HG02798 (cell line): ENCODE measurements at regions not wholly inside any gene's neighbourhood (a gene's known extent, or its start where the extent isn't known, plus 50 kb on each side); places are given as distances from the start of the nearest gene placed in this dataset.

ENCODE experiments used
- ATAC-seq: cut with Tn5 transposase; IDR thresholded peaks from one replicate; pipeline ENCODE4 v1.9.1; 2021; ENCODE audit warnings: mild to moderate bottlenecking; ENCODE audit not compliant: unreplicated experiment, poor library complexity

DNA sequence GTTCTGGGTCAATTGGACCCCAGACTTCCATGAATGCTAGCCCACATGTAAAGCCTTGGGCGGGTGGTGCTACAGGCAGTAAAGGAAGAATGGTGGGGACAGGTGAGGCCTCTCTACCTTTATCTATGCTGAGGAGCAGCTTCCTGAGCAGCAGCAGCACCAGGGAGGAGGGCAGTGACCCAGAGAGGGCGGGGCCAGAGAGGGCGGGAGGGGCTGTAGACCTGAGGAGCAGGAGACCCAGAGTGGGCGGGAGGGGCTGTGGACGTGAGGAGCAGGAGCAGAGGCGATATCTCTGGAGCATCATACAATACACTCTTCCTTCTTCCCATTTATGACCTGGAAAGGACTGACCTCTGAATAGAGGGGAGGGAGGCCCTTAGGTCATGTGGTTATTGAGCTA is 165.9 kb downstream of the MTRR start:
- no peak for ATAC-seq

DNA sequence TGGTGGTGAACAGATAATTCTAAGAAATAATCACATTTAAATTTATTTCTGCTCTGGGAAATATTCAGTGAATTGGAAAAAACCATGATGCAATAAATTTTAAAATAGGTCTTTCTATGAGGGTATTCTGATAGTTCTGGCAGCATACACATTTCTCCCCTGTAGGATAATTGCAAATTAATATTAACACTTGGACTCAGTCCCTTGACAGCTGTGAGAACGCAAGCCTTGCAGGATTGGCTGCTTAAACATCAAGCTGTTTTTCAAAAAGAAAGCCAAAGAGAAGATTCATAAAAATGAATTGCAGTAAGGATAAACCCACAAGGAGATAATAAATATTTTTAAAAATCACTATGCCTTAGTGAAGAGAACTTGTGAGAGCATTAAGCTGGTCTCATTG is 180.0 kb downstream of the MTRR start:
- ATAC-seq = no peak

DNA sequence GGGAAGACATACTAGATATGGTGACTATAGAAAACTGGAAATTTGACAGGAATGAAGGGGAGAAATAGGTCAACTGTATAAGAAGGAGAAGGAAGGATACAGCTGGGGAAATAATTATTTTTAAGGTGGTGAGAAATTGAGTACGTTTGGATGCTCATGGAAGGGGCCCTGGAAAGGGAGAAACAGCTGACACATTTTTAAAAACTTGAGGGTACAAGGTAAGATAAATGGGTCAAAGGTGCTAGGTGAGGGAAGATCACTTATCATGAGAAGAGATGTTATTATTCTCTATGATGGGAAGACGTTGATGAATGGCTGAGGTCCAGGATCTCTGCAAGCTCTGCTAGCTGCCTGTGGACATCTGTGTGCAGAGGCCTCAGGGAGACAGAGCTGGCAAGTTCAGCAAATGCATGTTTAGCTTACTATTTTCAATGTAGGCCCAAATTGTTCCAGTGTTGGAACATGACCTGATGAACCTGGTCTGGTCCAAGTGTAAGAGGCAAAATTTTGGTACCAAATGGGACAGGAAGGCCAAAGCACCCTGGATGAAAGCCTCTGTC is 181.7 kb downstream of the MTRR start:
- ATAC-seq = no peak

DNA sequence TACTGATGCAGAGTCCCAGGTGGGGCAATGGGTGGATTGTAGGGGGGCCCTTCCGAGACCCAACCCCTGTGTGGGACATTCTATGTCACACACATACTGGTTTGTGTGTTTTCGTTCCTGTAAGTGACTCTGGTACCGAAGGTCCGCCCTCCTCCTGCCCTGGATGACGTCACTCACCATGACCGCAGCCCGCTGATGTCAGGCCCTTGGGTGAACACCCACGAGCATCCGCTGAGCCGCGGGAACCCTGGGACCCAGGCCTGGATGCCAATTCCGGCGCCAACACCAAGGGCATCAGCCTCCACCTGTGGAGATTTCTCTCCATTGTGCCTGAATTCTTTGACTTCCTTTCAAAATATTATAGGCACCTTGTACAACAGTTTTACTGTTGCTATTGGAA is 184.3 kb downstream of the MTRR start:
- ATAC-seq = no peak

DNA sequence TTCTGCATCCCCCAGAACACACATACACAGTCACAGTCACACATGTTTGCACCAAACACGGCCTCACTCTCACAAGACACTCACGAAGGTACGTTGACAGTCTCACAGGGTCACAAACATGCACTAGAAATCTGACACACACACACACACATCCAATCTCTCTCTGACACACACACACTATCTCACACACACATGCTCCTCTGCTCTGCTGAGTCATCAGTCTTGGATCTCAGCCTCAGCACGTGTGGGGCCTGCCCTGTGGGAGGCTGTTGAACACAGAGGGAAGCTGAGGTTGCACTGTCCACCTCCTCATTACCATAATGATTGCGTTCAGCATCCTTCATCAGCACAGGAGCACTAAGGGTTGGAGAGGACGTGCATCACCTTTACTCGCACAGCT is 188.8 kb downstream of the MTRR start:
- no peak for ATAC-seq

DNA sequence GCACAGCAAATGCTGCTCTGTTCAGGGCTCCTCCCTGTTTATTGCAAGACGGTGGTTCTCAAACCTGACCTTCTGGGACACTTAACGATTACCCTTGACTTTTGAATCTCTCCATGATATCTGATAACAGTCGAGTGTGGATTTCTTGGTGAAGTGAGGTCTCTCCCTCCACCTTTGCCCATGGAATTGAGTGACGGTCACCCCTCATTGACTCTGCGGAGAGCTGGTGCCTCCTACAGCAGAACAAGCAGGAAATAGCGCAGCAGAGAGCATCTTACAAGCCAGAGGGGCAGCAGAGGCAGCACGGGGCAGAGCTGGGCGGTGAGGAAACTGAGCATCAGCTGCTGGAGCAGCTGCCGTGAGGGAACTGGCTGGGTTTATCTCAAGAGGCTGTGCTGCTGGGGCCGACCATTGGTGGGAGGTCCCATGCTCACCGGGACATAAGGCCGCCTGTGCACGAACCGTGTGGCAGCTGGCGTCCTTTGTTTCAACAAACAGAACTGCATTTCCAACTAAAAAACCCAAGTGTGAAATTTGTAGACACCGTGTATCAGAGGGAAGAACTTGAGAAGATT is 189.8 kb downstream of the MTRR start:
- ATAC-seq = no peak

DNA sequence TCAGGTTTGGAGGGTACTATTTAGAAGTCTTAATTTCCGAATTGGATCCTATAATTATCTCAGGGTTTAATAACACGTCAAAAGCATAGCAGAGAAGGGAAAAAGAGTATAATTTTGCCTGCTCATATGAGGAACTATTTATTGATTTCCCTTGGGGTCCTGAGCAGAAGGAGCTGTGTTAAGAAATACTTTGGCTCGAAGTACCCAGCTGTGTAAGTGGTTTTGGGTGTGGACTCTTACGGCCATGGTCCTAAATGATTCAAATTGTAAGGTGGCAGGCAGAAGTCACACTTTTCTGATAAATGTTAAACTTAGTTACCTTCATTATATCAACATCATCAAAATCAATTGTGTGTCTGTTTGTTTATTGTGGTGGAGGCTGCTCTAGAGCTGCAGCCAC is 190.4 kb downstream of the MTRR start:
- ATAC-seq = no peak

DNA sequence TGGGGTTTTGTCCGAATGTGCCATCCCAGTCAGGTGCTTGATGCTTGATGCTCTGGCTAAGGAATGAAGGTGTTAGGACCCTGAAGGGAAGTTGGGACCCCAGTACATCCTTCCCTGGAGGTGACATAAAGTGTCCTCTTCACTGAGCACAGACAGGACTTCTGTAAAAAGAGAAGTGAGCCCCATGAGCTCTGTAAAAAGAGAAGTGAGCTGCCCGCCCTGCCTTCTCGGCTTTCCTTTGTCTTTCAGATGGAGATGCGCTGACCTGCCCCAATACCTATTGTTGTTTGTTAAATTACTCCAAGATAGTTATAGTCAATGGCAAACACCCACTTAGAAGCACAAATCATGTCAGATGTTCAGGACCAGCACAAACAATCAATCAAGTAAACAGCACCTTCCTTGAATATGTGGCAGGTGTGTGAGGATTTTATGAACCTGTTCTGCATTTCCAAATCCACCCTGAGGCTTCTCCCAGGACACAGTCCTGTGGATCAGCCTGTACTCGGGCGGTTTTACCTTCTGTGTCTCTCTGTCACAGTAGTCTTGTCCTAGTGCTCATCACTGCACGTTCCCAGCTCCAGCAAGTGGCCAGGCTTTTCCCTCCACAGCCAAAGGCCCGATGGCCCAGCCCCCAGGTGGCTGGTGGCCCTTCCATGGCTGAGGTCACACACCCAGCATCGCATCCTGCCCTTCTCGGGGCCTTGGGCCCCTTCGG is 191.4 kb downstream of the MTRR start:
- no peak for ATAC-seq

DNA sequence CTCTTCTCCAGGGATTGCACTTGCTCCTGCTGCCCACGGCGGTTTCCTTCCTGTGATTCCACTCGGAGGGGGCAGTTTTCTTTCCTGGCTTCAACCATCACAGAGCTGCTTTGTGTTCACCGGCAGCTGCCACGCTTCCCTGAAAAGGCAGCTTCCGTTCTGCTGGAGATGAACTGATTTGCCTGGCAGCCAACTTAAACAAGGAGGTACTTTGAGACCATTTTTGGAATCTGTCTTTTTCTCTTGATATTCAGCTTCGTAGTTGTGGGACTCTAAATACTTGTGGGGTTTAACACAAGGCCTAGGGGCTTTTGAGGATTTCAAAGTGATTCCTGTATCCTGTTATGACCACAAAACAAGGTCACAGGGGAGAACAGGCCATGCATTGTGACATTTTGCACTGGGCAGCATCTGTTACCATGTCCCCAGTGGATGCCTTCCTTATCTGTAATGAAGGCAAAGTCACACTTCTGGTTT is 192.0 kb downstream of the MTRR start:
- ATAC-seq = no peak

DNA sequence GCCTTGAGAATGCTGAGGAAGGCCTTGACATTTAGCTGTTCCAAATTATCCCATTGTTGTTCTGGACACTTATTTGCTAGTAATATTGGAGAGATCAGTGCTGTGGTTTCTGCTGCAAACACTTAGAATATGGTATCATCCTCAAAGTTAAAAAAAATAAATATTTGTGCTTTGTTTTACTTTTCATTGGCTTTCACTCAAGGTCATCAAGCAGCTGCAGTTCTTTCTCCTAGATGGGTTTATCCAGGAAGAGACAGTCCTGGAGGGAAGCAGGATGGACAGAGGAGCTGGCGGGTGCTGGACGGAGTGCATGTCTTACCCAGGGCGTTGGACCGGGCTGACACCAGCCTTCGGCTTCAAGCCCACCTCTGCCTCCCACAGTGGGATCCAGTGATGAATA is 193.6 kb downstream of the MTRR start:
- ATAC-seq = no peak

DNA sequence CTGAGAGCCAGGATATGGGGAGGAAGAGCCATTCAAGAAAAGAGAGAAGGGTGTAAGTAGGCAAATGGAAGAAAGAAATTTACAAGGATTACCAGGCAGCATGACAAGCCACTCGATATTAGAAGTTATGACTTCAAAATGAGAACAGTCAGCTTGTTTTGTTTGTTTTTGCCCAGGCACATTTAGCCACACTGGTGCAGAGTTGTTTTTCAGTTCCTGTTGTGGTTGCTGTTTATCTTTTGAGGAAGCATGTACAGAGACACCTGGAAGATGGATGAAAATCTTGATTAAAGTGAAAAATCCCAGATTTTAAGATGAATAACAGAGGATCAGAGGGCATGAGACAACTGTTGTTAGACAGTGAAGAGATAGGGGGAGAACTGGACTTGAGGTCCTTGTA is 199.1 kb downstream of the MTRR start:
- no peak for ATAC-seq

DNA sequence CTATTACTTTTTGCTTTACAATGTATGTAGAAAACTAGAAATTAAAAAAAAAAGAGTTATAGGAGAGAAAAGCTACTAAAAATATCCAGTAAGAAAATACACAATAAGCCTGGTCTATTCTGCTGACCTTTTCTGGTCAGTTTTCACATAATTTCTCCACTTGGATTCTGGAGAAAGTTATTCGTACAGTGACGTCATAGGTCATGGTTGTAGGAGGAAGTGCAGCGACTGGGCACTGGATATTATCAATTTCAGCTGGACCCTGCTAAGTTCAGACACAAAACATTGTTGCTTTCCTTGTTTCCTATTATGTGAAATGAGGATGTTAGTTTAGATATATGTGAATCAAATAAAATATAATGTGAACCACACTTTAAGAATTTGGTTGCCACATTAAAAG is 201.2 kb downstream of the MTRR start:
- no peak for ATAC-seq

DNA sequence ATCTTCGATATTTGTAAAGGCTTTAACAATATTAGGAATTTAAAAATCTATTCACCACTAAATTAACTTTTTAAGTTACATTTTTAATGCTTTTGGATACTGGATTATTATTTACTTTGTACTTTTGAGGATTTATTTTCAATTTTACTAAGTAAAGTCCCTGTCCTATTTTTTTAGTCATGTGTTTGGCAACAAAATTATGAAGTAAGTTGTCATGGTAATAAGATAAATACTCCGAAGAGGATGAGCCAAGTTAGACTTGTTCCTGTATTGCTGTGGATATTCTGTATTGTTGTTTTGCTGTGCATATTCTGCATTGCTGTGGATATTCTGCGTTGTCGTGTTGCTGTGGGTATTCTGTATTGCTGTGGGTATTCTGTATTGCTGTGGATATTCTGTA is 210.1 kb downstream of the MTRR start:
- no peak for ATAC-seq

DNA sequence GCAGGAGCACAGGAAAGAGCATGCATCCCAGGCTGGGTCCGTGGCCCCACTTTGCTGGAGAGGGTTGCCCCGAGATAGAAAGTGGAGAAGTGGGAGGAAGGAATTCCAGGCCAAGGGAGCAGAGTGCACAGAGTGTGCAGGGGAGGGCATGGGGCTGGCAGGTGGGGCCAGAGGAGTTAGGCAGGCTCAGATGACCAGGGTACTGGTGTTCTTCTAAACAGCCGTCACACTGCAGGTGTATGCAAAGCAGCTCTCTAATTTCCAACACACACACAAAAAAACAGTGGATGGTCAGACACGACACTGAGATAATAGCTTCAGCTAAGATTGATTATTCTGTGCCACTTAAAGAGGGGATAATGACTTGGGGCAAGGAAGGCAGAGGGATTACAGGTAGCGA is 212.2 kb downstream of the MTRR start:
- no peak for ATAC-seq

DNA sequence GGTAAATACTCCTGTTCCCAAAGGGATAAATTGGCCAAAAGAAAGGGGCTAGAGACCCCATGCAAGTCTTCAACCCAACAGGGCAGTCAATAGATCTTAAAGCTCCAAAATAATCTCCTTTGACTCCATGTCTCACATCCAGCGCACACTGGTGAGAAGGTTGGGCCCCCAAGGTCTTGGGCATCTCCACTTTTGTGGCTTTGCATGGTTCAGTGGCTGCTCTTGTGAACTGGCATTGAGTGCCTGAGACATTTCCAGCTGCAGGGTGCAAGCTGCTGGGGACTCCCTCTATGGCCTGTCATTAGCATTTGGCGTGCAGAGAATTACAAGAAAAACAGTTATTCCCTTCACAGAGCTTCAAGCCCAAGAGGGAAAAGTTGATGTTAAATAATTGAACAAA is 224.7 kb downstream of the MTRR start:
- ATAC-seq = no peak

DNA sequence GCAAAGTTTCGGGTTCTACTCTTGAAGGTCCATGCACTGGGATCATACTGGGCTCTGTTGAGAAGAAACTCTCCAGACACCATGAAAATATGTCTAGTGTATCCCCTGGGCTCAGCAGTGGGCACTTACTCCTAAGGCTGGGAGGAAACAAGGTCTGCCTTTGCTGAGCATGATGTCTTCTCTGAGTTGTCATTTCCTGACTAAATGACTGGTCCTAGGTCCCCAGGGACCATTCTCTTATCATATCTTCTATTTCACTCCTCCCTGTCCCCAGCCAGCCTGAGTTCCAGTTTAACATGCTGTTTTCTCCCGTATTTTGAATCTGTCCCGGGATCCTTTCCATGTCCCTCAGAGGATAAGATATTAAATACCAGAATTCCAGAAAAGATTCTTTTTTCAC is 225.4 kb downstream of the MTRR start:
- ATAC-seq = no peak

DNA sequence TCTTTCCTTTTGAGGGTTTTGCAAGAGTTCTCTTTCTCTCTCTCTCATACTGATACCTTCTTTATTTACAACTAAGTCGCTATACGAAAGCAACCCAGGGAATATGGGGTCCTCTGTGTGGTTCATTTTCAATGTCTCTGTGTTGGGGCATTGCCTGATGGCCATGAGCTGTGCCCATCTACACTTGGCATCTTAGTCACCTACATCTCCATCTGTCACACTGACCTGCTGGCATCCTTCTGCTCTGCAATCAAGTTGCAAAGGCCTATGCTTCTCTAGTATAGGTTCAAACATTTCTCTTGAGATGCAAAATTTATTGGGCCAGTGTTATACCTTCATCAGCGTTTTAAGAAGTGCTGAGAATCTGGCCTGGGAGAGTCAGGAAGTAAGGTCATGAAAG is 228.2 kb downstream of the MTRR start:
- ATAC-seq = no peak

DNA sequence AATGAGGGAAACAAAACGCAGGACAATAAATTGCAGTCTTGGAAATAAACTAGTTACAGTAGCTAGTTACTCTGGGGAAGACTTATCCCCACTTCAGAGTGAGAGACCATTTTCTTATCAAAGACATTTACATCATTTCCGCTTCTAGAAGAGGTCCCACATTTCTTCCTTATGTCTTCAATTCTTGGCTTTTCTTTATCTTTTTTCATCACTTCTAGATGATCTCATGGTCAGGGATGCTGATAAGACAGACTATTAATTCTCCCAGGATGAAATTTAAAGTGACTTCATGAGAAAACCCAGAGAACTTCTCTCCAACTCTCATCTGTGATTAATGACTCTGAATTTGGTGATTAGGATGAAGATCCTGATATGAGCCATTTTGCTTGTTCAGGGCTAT is 229.1 kb downstream of the MTRR start:
- no peak for ATAC-seq

DNA sequence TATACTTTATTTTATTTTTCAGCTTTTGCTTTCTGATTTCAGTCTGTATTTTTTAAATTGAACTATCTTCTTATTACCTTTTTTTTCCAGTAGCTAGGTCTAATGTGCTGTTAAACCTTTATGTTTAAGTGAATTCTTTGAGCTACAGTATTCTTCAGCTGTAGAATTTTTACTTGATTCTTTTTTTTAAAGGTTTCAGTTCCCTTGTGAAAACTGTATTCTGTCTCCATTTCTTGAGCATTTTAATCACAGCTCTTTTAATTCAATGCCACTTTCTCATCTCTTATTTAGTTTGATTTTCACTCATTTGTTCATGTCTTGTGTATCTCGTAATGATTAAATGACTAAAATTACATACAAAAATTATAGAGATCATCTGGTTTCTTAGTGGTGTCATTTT is 233.8 kb downstream of the MTRR start:
- ATAC-seq = no peak

DNA sequence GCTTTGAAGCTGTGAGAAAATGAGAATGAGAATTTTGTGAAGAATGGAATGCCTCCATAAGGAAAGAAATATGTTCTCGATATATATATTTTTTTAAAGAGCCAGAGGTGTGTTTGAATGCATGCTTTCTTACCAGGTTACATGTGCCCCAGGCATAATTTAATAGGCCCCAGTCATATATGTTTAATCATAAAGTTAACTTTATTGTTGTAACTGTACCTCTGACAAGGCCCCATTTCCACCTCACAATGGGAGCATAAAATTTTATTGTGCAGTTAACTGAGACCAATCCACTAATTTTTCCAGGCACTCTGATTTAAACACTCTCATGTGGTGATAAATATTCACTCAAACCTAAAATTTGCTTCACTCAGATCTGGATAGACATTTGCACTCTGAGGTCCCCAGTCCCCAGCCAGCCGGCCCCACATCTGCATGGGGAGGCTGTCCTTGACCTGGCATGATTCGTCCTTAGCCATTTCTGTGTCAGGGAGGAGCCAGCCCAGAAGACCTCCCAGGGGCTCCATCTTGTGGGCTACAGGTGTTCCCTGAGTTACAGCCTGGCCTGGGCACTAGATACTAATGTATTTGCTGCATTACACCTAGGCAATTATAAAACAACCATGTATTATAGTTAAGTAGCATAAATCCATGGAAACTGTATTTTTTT is 245.8 kb downstream of the MTRR start:
- ATAC-seq = no peak

DNA sequence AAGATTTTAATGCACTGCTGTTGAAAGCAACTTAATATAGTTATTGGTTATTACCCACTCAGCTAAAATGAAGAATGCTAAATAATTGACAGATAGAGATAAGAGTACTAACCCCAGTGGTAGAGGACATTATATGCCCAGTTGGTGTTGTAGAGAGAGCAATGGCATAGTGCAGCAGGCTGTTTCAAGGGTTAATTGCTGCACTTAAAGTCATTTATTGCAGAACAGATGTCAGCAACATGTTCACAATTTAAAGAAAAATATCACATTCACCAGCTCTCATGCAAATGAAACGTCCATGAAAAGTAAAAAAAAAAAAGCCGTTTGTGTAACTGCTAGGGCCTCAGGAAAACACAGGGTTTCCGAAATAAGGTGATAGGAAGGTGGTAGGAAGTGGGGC is 254.6 kb downstream of the MTRR start:
- ATAC-seq = no peak

DNA sequence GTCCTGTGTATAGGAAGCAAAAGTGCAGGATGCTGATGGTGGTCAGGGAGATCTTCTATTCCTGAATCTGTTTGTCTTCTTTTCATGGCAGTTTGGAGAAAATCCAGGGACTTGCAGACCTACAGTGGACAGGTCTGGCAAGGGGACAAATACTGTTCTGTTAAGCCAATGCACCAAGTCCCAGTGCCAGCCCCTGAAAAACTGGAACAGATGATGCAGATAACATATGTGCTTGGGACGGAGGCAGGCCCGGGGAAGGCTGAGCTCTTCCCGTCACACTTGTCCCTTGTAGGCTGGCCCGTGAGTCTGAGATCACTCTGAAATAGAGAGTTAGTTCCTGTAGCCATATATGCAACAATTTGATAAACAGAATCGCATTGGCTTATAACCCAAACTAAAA is 265.7 kb downstream of the MTRR start:
- no peak for ATAC-seq
